ENCODE measurements at regions not wholly inside any gene's neighbourhood (a gene's known extent, or its start where the extent isn't known, plus 50 kb on each side); places are given as distances from the start of the nearest gene placed in this dataset.

- no peak overlapping the region for H3K4me2 ChIP-seq (replicated peaks; ENCODE audit: low read depth, low read length, poor library complexity, severe bottlenecking)
- ATAC-seq (ENCODE audit: low read depth) = no peak
- H3K27ac ChIP-seq (ENCODE audit: low read length in 2 of 2) = no peak overlapping the region
- H3K4me1 Mint-ChIP-seq = no peaks in the 10 kb centered on the region
- H3K36me3 ChIP-seq (replicated peaks in 1 of 2; ENCODE audit: control extremely low read depth in 1 of 2, control insufficient read depth in 1 of 2, extremely low read depth in 1 of 2, insufficient read depth in 2 of 2, low read length in 1 of 2) = no peaks in the 10 kb centered on the region
- no peak overlapping the region for H3K4me3 ChIP-seq (ENCODE audit: control extremely low read depth in 1 of 5, extremely low read depth in 1 of 5, insufficient read depth in 1 of 5, low read depth in 2 of 5, low read length in 4 of 5)
- H4K20me1 ChIP-seq (ENCODE audit: control insufficient read depth, insufficient read depth, low read length, poor library complexity, severe bottlenecking) = no peaks in the 10 kb centered on the region
- H3K27me3 Mint-ChIP-seq = no peaks in the 10 kb centered on the region
- DNase-seq = no peak
- no peak overlapping the region for H3K4me3 Mint-ChIP-seq
- CTCF ChIA-PET = no interaction called here
- H3K9me3 Mint-ChIP-seq (ENCODE audit: insufficient read depth) = no peaks in the 10 kb centered on the region
- H3K9ac ChIP-seq (ENCODE audit: low read length) = no peak overlapping the region
- intact Hi-C loops (cut with micrococcal nuclease) = no loop called here
- POLR2A ChIA-PET = no interaction called here
- no peaks in the 10 kb centered on the region for H3K79me2 ChIP-seq (ENCODE audit: control insufficient read depth, insufficient read depth, low read length)
- no peaks in the 10 kb centered on the region for H3K27me3 ChIP-seq (replicated peaks in 1 of 4; ENCODE audit: control extremely low read depth in 1 of 4, control insufficient read depth in 3 of 4, insufficient read depth in 4 of 4, low read length in 3 of 4)
- TF ChIP-seq CTCF (IDR thresholded peaks at IDR 0.05) = no peak
- TF ChIP-seq EZH2 (IDR thresholded peaks at IDR 0.05; ENCODE audit: borderline replicate concordance, insufficient read depth, low read depth, low read length, poor library complexity, severe bottlenecking) = no peak
- no peaks in the 10 kb centered on the region for H3K9me3 ChIP-seq (ENCODE audit: control extremely low read depth in 1 of 3, control insufficient read depth in 2 of 3, insufficient read depth in 1 of 3, low read length in 2 of 3)
- H2AFZ ChIP-seq (ENCODE audit: insufficient read depth, low read depth, low read length, poor library complexity, severe bottlenecking) = no peak overlapping the region
- no peaks in the 10 kb centered on the region for H3K4me1 ChIP-seq (ENCODE audit: control insufficient read depth in 2 of 2, insufficient read depth in 2 of 2, low read length in 2 of 2)
- no peak overlapping the region for H3K27ac Mint-ChIP-seq
Observed at GRCh38 chrX:124592744-124593143, 246.4 kb downstream of the SH2D1A start.

- POLR2A ChIA-PET = no interaction called here
- Histone ChIP-seq H4K20me1 (ENCODE audit: control insufficient read depth, insufficient read depth, low read length, poor library complexity, severe bottlenecking) (no peaks in the 10 kb centered on the region), H3K4me1 (ENCODE audit: control insufficient read depth in 2 of 2, insufficient read depth in 2 of 2, low read length in 2 of 2) (no peaks in the 10 kb centered on the region), H2AFZ (ENCODE audit: insufficient read depth, low read depth, low read length, poor library complexity, severe bottlenecking) (no peak overlapping the region), H3K9ac (ENCODE audit: low read length) (no peak overlapping the region), H3K36me3 (replicated peaks in 1 of 2; ENCODE audit: control extremely low read depth in 1 of 2, control insufficient read depth in 1 of 2, extremely low read depth in 1 of 2, insufficient read depth in 2 of 2, low read length in 1 of 2) (no peaks in the 10 kb centered on the region), H3K9me3 (ENCODE audit: control extremely low read depth in 1 of 3, control insufficient read depth in 2 of 3, insufficient read depth in 1 of 3, low read length in 2 of 3) (no peaks in the 10 kb centered on the region), H3K27ac (ENCODE audit: low read length in 2 of 2) (no peak overlapping the region), H3K4me2 (replicated peaks; ENCODE audit: low read depth, low read length, poor library complexity, severe bottlenecking) (no peak overlapping the region), H3K79me2 (ENCODE audit: control insufficient read depth, insufficient read depth, low read length) (no peaks in the 10 kb centered on the region), H3K27me3 (replicated peaks in 1 of 4; ENCODE audit: control extremely low read depth in 1 of 4, control insufficient read depth in 3 of 4, insufficient read depth in 4 of 4, low read length in 3 of 4) (no peaks in the 10 kb centered on the region), H3K4me3 (ENCODE audit: control extremely low read depth in 1 of 5, extremely low read depth in 1 of 5, insufficient read depth in 1 of 5, low read depth in 2 of 5, low read length in 4 of 5) (no peak overlapping the region)
- WGBS (ENCODE audit: insufficient coverage) = no CpG with 5 or more reads among the region's 1 CpG
- CTCF ChIA-PET = no interaction called here
- H3K27ac Mint-ChIP-seq = no peak overlapping the region
- no peaks in the 10 kb centered on the region for H3K27me3 Mint-ChIP-seq
- TF ChIP-seq CTCF (IDR thresholded peaks at IDR 0.05) (no peak), EZH2 (IDR thresholded peaks at IDR 0.05; ENCODE audit: borderline replicate concordance, insufficient read depth, low read depth, low read length, poor library complexity, severe bottlenecking) (no peak)
- H3K9me3 Mint-ChIP-seq (ENCODE audit: insufficient read depth) = no peaks in the 10 kb centered on the region
- intact Hi-C loops (cut with micrococcal nuclease) = no loop called here
- H3K4me1 Mint-ChIP-seq = no peaks in the 10 kb centered on the region
- DNase-seq (no peak), ATAC-seq (ENCODE audit: low read depth) (no peak)
- H3K4me3 Mint-ChIP-seq = no peak overlapping the region
Observed at GRCh38 chrX:124594017-124594651, 247.8 kb downstream of the SH2D1A start.
